ENCODE measurements at regions not wholly inside any gene's neighbourhood (a gene's known extent, or its start where the extent isn't known, plus 50 kb on each side); places are given as distances from the start of the nearest gene placed in this dataset.

DNA sequence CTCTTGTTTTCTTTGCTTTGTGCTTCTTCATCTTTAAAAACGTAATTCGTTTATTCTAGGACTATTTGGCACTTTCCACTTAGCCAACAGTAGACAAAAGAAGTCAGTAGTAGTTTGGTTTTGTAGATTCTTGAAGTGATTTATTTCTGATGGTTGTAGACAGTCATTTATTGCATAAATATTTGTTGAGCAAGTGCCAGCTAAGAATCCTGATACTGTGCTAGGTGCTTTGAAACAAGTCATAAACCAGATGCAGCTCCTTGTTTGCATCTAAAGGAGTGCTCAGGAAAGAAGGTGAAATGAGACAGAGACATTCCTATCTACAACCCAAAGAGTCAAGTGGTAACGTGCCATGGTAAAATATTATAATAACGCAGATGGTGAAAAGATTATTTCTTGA, 469.1 kb downstream of the GJA1 start:
- TF ChIP-seq POLR2AphosphoS5 (IDR thresholded peaks at IDR 0.05; ENCODE audit: low read depth) (no peak), SPI1 (IDR thresholded peaks at IDR 0.05; ENCODE audit: borderline replicate concordance, low read depth) (no peak), CTCF (IDR thresholded peaks at IDR 0.05; ENCODE audit: insufficient read depth, low read length) (no peak), GABPA (IDR thresholded peaks at IDR 0.05; ENCODE audit: low read depth) (no peak)
- TF ChIP-seq, protein P1, sequence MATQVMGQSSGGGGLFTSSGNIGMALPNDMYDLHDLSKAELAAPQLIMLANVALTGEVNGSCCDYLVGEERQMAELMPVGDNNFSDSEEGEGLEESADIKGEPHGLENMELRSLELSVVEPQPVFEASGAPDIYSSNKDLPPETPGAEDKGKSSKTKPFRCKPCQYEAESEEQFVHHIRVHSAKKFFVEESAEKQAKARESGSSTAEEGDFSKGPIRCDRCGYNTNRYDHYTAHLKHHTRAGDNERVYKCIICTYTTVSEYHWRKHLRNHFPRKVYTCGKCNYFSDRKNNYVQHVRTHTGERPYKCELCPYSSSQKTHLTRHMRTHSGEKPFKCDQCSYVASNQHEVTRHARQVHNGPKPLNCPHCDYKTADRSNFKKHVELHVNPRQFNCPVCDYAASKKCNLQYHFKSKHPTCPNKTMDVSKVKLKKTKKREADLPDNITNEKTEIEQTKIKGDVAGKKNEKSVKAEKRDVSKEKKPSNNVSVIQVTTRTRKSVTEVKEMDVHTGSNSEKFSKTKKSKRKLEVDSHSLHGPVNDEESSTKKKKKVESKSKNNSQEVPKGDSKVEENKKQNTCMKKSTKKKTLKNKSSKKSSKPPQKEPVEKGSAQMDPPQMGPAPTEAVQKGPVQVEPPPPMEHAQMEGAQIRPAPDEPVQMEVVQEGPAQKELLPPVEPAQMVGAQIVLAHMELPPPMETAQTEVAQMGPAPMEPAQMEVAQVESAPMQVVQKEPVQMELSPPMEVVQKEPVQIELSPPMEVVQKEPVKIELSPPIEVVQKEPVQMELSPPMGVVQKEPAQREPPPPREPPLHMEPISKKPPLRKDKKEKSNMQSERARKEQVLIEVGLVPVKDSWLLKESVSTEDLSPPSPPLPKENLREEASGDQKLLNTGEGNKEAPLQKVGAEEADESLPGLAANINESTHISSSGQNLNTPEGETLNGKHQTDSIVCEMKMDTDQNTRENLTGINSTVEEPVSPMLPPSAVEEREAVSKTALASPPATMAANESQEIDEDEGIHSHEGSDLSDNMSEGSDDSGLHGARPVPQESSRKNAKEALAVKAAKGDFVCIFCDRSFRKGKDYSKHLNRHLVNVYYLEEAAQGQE (IDR thresholded peaks at IDR 0.05; ENCODE audit: insufficient replicate concordance, low read depth), result no peak
- H3K27me3 ChIP-seq (ENCODE audit: insufficient read depth, poor library complexity, severe bottlenecking), result no peaks in the 10 kb centered on the region
- no peak for DNase-seq (ENCODE audit: low read depth in 1 of 2, low spot score in 1 of 2)
- no peak overlapping the region for H3K27ac ChIP-seq (replicated peaks)
- no peak overlapping the region for H3K4me3 ChIP-seq (replicated peaks; ENCODE audit: insufficient read depth, low read length)

DNA sequence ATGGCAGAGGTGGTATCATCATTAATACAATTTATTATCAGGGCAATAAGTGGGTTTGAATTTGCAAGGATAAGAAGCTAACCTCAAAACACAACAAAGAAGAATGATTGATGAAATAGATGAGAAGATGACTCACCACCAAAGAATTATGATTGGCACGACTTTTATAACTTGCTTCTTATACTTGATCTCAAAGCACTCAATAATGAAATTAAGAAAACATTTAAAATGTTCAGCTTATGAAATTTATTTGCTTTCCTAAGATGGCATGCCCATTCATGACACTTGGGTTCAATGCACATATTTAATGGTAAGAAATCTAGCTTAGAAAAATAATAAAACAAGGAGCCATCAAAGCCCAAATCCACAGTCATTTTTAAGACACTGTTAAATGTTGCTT, 477.5 kb downstream of the GJA1 start:
- H3K27me3 ChIP-seq (ENCODE audit: insufficient read depth, poor library complexity, severe bottlenecking), result no peaks in the 10 kb centered on the region
- TF ChIP-seq GABPA (IDR thresholded peaks at IDR 0.05; ENCODE audit: low read depth) (no peak), POLR2AphosphoS5 (IDR thresholded peaks at IDR 0.05; ENCODE audit: low read depth) (no peak), CTCF (IDR thresholded peaks at IDR 0.05; ENCODE audit: insufficient read depth, low read length) (no peak), SPI1 (IDR thresholded peaks at IDR 0.05; ENCODE audit: borderline replicate concordance, low read depth) (no peak)
- TF ChIP-seq, protein P1 (IDR thresholded peaks at IDR 0.05; ENCODE audit: insufficient replicate concordance, low read depth), result no peak
- DNase-seq (ENCODE audit: low read depth in 1 of 2, low spot score in 1 of 2), result no peak
- H3K27ac ChIP-seq (replicated peaks), result no peak overlapping the region
- H3K4me3 ChIP-seq (replicated peaks; ENCODE audit: insufficient read depth, low read length), result no peak overlapping the region

- Histone ChIP-seq H3K27ac (replicated peaks) (no peak overlapping the region), H3K27me3 (ENCODE audit: insufficient read depth, poor library complexity, severe bottlenecking) (no peaks in the 10 kb centered on the region), H3K4me3 (replicated peaks; ENCODE audit: insufficient read depth, low read length) (no peak overlapping the region)
- TF ChIP-seq, protein P1 (IDR thresholded peaks at IDR 0.05; ENCODE audit: insufficient replicate concordance, low read depth), result no peak
- TF ChIP-seq SPI1 (IDR thresholded peaks at IDR 0.05; ENCODE audit: borderline replicate concordance, low read depth) (no peak), POLR2AphosphoS5 (IDR thresholded peaks at IDR 0.05; ENCODE audit: low read depth) (no peak), GABPA (IDR thresholded peaks at IDR 0.05; ENCODE audit: low read depth) (no peak), CTCF (IDR thresholded peaks at IDR 0.05; ENCODE audit: insufficient read depth, low read length) (no peak)
- no peak for DNase-seq (ENCODE audit: low read depth in 1 of 2, low spot score in 1 of 2)
These were observed 481.9 kb downstream of the GJA1 start for GRCh38 chr6:121917263-121917829.
